Esophagus squamous epithelium (tissue), 5 donors: ENCODE measurements at regions not wholly inside any gene's neighbourhood (a gene's known extent, or its start where the extent isn't known, plus 50 kb on each side); places are given as distances from the start of the nearest gene placed in this dataset.
"Not testable (repeated sequence)": the region's sequence is repeated elsewhere in the genome, so short reads cannot be mapped to it uniquely, and the experiment has no call there.

ENCODE experiments used
- DNase-seq: peaks from one replicate; lab custom pipeline; 2025; lab: John Stamatoyannopoulos, UW
- H3K27ac ChIP-seq, 4 donors: fragments of 200-600 bp; sonication (generic); one replicate each; pipeline ENCODE4 v1.5.1; 2016 to 2019; ENCODE audit warnings: mild to moderate bottlenecking in 1 of 4
- H3K27me3 ChIP-seq, 4 donors: fragments of 200-600 bp; sonication (generic); 1 replicate in 3 of 4; 2 replicates in 1 of 4; pipeline versions ENCODE4 v1.5.1 to v1.6.0; 2017 to 2021; ENCODE audit warnings: antibody characterized with exemption in 1 of 4
- H3K36me3 ChIP-seq, 3 donors: fragments of 200-600 bp; sonication (generic); one replicate each; pipeline ENCODE4 v1.5.1; 2016 to 2019
- H3K4me1 ChIP-seq, 3 donors: fragments of 200-600 bp; sonication (generic); one replicate each; pipeline ENCODE4 v1.5.1; 2017 to 2019
- H3K4me3 ChIP-seq, 4 donors: fragments of 200-600 bp; sonication (generic); 1 replicate in 3 of 4; 2 replicates in 1 of 4; pipeline ENCODE4 v1.5.1; 2016 to 2019; ENCODE audit warnings: mild to moderate bottlenecking in 2 of 4, moderate library complexity in 1 of 4
- H3K9me3 ChIP-seq, 3 donors: fragments of 200-600 bp; sonication (generic); one replicate each; pipeline ENCODE4 v1.5.1; 2016 to 2019
- CTCF ChIP-seq, 6 experiments: fragments of 450-650 bp in 4 of 6; fragments of 200-600 bp in 2 of 6; sonication (generic) in 2 of 6; IDR thresholded peaks; one replicate each; pipeline ENCODE4 v1.5.1; 2016 to 2019; ENCODE audit warnings: antibody characterized with exemption in 6 of 6, mild to moderate bottlenecking in 4 of 6, moderate library complexity in 4 of 6
- POLR2A ChIP-seq, 4 donors: fragments of 450-650 bp; IDR thresholded peaks; one replicate each; pipeline ENCODE4 v1.6.1; 2017; ENCODE audit warnings: antibody characterized with exemption in 4 of 4, mild to moderate bottlenecking in 4 of 4, moderate library complexity in 3 of 4
- WGBS, 2 donors: methylation state at CpG; one replicate each; pipeline ENCODE4 v1.1.5; 2018; 5-methylcytosine and 5-hydroxymethylcytosine counted together
- intact Hi-C: fragments of 100-400 bp; cut with DNase I; formaldehyde crosslinking; loops from one replicate; pipeline ENCODE4 v1.15.0; 2022
- donor health status: DM: yes; HTN: yes; CAD: no.

GRCh38 chr2:145797692-145798091 is 1277.8 kb upstream of the ZEB2 start:
- Histone ChIP-seq H3K9me3 (no peaks in the 10 kb centered on the region), H3K4me3 (no peak overlapping the region), H3K36me3 (no peaks in the 10 kb centered on the region), H3K27ac (no peak overlapping the region), H3K4me1 (no peaks in the 10 kb centered on the region), H3K27me3 (no peaks in the 10 kb centered on the region)
- TF ChIP-seq CTCF (IDR thresholded peaks at IDR 0.05) (no peak), POLR2A (IDR thresholded peaks at IDR 0.05) (no peak)
- intact Hi-C loops, result no loop called here
- WGBS, 2 donors, result 49 to 81% methylated on average over 4 of the region's 4 CpGs
- DNase-seq, result no peak

- H3K36me3 ChIP-seq, result no peaks in the 10 kb centered on the region
- TF ChIP-seq CTCF (IDR thresholded peaks at IDR 0.05) (no peak), POLR2A (IDR thresholded peaks at IDR 0.05) (no peak)
- no peak for DNase-seq
- WGBS, 2 donors, result 60 to 69% methylated on average over 2 to 3 of the region's 3 CpGs
- no peaks in the 10 kb centered on the region for H3K27me3 ChIP-seq
- H3K4me1 ChIP-seq, result no peaks in the 10 kb centered on the region
- no peak overlapping the region for H3K4me3 ChIP-seq
- H3K27ac ChIP-seq, result no peak overlapping the region
- intact Hi-C loops, result no loop called here
- H3K9me3 ChIP-seq, result no peaks in the 10 kb centered on the region
These were observed 1272.8 kb upstream of the ZEB2 start for GRCh38 chr2:145792745-145793144.

GRCh38 chr2:145789636-145790035 is 1269.7 kb upstream of the ZEB2 start:
- intact Hi-C loops, result no loop called here
- WGBS, 2 donors, result 78 to 86% methylated on average over 3 of the region's 3 CpGs
- TF ChIP-seq POLR2A (IDR thresholded peaks at IDR 0.05), result no peak
- no peak for TF ChIP-seq CTCF (IDR thresholded peaks at IDR 0.05)

GRCh38 chr2:145787597-145788361 is 1267.9 kb upstream of the ZEB2 start:
- intact Hi-C loops, H3K27me3 ChIP-seq, H3K36me3 ChIP-seq, H3K9me3 ChIP-seq, H3K4me1 ChIP-seq, H3K27ac ChIP-seq, DNase-seq, H3K4me3 ChIP-seq: not testable (repeated sequence)
- WGBS, 2 donors, result 89 to 92% methylated on average over 6 of the region's 6 CpGs

More at GRCh38 chr2:145789636-145790035, 1269.7 kb upstream of the ZEB2 start:
- Histone ChIP-seq H3K27ac (no peak overlapping the region), H3K9me3 (no peaks in the 10 kb centered on the region), H3K36me3 (no peaks in the 10 kb centered on the region), H3K4me1 (no peaks in the 10 kb centered on the region), H3K27me3 (no peaks in the 10 kb centered on the region), H3K4me3 (no peak overlapping the region)
- DNase-seq, result no peak

- WGBS, 2 donors, result 88 to 96% methylated on average over 3 to 5 of the region's 5 CpGs
These were observed 1262.7 kb upstream of the ZEB2 start for GRCh38 chr2:145782607-145783006.

GRCh38 chr2:145777914-145778313 is 1258.0 kb upstream of the ZEB2 start:
- DNase-seq, result no peak
- WGBS, 2 donors, result 77 to 82% methylated on average over 3 of the region's 3 CpGs

More at GRCh38 chr2:145782607-145783006, 1262.7 kb upstream of the ZEB2 start:
- H3K4me1 ChIP-seq, H3K9me3 ChIP-seq, H3K27me3 ChIP-seq, intact Hi-C loops, H3K4me3 ChIP-seq, H3K36me3 ChIP-seq, H3K27ac ChIP-seq, DNase-seq: not testable (repeated sequence)

More at GRCh38 chr2:145777914-145778313, 1258.0 kb upstream of the ZEB2 start:
- intact Hi-C loops, result no loop called here
- Histone ChIP-seq H3K9me3 (no peaks in the 10 kb centered on the region), H3K36me3 (no peaks in the 10 kb centered on the region), H3K27ac (no peak overlapping the region), H3K27me3 (no peaks in the 10 kb centered on the region), H3K4me1 (no peaks in the 10 kb centered on the region), H3K4me3 (no peak overlapping the region)
- TF ChIP-seq POLR2A (IDR thresholded peaks at IDR 0.05), result no peak
- no peak for TF ChIP-seq CTCF (IDR thresholded peaks at IDR 0.05)
